ENCODE measurements at regions not wholly inside any gene's neighbourhood (a gene's known extent, or its start where the extent isn't known, plus 50 kb on each side); places are given as distances from the start of the nearest gene placed in this dataset.
"Not testable (repeated sequence)": the region's sequence is repeated elsewhere in the genome, so short reads cannot be mapped to it uniquely, and the experiment has no call there.

GRCh38 chr15:22358932-22359331 lies 99.8 kb upstream of the GOLGA6L22 start:
- ATAC-seq: not testable (repeated sequence)

GRCh38 chr15:22359587-22359986 lies 99.1 kb upstream of the GOLGA6L22 start:
- peak; percentile 89 for ATAC-seq

GRCh38 chr15:22360696-22361095 lies 98.0 kb upstream of the GOLGA6L22 start:
- not testable (repeated sequence) for ATAC-seq

GRCh38 chr15:22362502-22362901 lies 96.2 kb upstream of the GOLGA6L22 start:
- not testable (repeated sequence) for ATAC-seq

GRCh38 chr15:22371246-22371834 lies 87.4 kb upstream of the GOLGA6L22 start:
- peak; percentile 64 for ATAC-seq

- not testable (repeated sequence) for ATAC-seq
Observed at GRCh38 chr15:22374531-22374930, 84.2 kb upstream of the GOLGA6L22 start.

- not testable (repeated sequence) for ATAC-seq
Observed at GRCh38 chr15:22375829-22376228, 82.9 kb upstream of the GOLGA6L22 start.

- ATAC-seq: peak; percentile 47; the same call in 2 of the 3 replicates
Observed at GRCh38 chr15:22377859-22378258, 80.8 kb upstream of the GOLGA6L22 start.

GRCh38 chr15:22387691-22388090 lies 71.0 kb upstream of the GOLGA6L22 start:
- not testable (repeated sequence) for ATAC-seq

- ATAC-seq: not testable (repeated sequence)
Observed at GRCh38 chr15:22388365-22388764, 70.3 kb upstream of the GOLGA6L22 start.

GRCh38 chr15:22401207-22401606 lies 57.5 kb upstream of the GOLGA6L22 start:
- ATAC-seq: not testable (repeated sequence)

GRCh38 chr15:22401703-22402102 lies 57.0 kb upstream of the GOLGA6L22 start:
- ATAC-seq: not testable (repeated sequence)

- peak; percentile 35; the same call in 2 of the 3 replicates for ATAC-seq
Observed at GRCh38 chr15:22405765-22406164, 52.9 kb upstream of the GOLGA6L22 start.

All from SK-N-SH treated with all-trans-retinoic acid at 6 μM for 48 hours (cell line).